GM21515 (cell line): ENCODE measurements at regions not wholly inside any gene's neighbourhood (a gene's known extent, or its start where the extent isn't known, plus 50 kb on each side); places are given as distances from the start of the nearest gene placed in this dataset.
"Not testable (repeated sequence)": the region's sequence is repeated elsewhere in the genome, so short reads cannot be mapped to it uniquely, and the experiment has no call there.

Experiments used
- ATAC-seq: cut with Tn5 transposase; IDR thresholded peaks from one replicate; pipeline ENCODE4 v1.9.1; 2021; ENCODE audit not compliant: unreplicated experiment

GRCh38 chr20:1827510-1827973, 67.7 kb upstream of the SIRPA start:
- ATAC-seq = no peak

- no peak for ATAC-seq
Observed at GRCh38 chr20:1825938-1826445, 69.2 kb upstream of the SIRPA start.

GRCh38 chr20:1825507-1825906, 69.7 kb upstream of the SIRPA start:
- no peak for ATAC-seq

DNA sequence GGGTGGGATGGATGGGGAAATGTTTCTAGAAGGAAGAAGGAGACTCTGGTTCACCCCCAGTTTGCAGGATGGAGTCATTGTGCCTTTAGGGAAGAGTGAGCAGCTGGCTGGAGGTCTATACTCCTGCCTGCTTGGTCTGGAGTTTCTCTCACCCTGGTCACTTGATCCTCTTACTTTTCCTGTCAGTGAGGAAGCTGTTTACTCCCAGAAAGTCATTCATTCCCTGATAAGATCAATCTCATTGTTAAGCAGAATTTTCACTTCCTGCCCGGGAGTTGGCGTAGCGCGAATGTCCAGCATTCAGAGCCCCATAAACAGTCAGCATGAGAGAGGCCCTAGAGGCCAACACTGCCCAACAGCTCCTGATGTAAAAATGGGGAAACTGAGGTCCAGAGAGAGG, 70.4 kb upstream of the SIRPA start:
- no peak for ATAC-seq

DNA sequence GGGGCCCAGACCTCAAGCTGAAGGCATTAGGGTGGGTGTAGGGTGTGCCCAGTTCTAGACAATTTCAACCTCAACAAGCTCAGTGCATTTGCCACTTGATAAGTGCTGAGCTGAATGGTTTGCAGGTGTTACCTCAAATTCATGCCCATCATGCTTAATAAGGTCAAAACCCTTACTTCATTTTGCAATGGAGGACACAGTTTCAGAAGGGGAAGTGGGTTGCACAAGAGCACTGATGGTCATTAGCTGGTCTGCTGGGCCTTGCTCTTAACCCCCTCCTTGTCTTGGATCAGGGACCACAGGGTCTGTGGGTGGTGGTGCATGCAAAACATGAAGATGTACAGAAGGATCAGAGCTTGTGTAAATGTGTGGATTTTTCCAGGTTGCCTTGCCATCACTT, 71.0 kb upstream of the SIRPA start:
- no peak for ATAC-seq

DNA sequence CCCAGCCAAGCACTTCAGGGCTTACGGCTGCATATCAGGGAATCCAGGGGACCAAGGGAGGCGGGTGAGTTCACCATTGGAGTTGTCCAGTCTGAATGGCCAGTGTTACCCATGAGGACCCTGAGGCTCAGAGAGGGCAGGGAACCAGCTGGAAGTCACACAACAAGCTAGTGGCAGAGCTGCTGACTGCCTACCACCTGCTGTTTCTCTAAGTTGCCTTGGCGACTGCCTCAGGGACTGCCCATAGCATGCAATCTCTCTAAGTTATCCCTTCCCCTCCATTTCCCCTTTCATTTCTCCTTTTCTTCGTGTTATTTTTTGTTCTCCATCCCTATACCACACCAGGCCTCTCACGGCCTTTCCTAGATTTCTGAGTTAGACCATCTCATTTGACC, 71.8 kb upstream of the SIRPA start:
- no peak for ATAC-seq

GRCh38 chr20:1822564-1823449, 72.4 kb upstream of the SIRPA start:
- ATAC-seq = no peak

- ATAC-seq = no peak
Observed at GRCh38 chr20:1820138-1821079, 74.8 kb upstream of the SIRPA start.

GRCh38 chr20:1819311-1820137, 75.7 kb upstream of the SIRPA start:
- no peak for ATAC-seq

GRCh38 chr20:1818895-1819294, 76.3 kb upstream of the SIRPA start:
- ATAC-seq = no peak

DNA sequence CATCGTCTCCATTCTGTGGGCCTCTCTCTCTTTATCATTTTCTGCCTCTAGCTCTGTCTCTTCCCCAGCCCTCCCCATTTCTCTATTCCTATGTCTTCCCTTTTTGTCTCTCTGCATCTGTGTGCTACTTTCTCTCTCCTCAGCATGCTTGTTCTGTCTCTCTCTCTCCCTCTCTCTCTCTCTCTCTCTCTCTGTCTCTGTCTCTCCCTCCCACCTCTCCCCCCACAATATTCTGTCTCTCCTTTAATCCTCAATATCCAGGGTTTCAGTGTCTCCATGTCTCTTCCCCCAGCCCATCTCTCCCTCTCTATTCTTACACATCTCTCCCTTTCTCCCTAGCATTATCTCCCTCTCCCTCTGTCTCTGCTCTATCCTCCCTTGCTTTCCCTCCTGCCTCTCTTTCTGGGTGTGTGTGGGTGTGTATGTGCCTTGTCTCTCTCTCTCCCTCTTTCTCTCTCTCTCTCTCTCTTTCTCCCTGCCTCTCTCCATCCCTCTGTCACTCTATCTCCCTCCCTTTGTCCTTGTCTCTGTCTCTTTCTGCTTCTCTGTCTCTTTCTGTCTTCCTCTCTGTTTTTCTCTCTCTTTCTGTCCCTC, 76.9 kb upstream of the SIRPA start:
- no peak for ATAC-seq

- ATAC-seq = no peak
Observed at GRCh38 chr20:1817577-1818211, 77.5 kb upstream of the SIRPA start.

GRCh38 chr20:1816384-1817381, 78.5 kb upstream of the SIRPA start:
- ATAC-seq = no peak

DNA sequence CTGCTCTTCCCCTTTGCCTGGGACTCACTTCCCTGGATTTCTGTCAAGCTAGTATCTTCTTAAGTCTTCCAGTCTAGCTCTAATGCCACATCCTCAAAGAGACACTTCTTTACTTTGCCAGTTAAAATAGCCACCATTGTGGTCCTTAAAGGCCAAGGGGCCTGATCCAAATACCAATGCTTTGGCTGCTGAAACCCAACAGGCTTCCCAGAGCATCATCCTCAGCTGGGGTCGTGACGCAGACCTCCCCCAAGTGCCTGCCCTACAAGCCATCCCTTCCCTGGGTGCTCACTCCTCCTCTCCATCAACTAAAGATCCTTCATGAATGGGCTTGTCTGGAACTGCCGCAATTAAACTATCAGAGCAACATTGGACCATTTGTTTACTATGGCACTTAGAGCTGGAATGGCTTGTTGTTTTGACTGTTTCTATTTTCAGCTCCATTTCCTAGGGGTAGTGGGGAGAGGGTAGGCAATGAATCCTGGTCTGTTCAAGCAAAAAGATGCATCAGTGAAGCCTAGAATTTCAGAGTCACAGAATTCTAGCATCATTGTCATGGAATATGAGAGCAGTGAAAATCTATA, 79.6 kb upstream of the SIRPA start:
- no peak for ATAC-seq

DNA sequence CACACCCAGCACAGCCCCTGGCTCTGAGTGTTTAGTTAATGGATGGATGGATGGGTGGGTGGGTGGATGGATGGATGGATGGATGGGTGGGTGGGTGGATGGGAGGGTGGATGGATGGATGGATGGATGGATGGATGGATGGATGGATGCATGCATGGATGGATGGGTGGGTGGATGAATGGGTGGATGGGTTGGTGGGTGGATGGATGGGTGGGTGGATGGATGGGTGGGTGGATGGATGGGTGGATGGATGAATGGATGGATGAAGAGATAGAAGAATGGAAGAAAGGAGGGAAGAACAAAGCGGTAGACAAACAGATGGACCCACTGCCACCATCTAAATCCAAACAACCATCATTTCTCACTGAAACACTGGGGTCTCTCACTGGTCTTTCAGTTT, 80.3 kb upstream of the SIRPA start:
- not testable (repeated sequence) for ATAC-seq

GRCh38 chr20:1813674-1814635, 81.3 kb upstream of the SIRPA start:
- no peak for ATAC-seq

DNA sequence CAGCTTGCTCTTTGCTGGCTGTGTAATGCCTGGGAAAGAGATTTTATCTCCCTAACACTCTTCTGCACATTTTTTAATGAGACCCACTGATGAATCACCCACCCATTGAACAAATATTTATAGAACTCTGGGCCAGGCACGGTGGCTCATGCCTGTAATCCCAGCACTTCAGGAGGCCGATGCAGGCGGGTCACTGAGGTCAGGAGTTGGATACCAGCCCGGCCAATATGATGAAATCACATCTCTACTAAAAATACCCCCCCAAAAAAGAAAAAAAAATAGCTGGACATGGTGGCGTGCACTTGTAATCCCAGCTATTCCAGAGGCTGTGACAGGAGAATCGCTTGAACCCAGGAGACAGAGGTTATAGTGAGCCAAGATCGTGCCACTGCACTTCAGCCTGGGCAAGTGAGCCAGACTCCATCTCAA, 82.1 kb upstream of the SIRPA start:
- no peak for ATAC-seq
